ENCODE measurements at regions not wholly inside any gene's neighbourhood (a gene's known extent, or its start where the extent isn't known, plus 50 kb on each side); places are given as distances from the start of the nearest gene placed in this dataset.
A peak's percentile ranks its signal among the peaks of the same experiment; 100 is the strongest.

- no peak for TF ChIP-seq ZNF501 (CRISPR knock-in tag; IDR thresholded peaks at IDR 0.05)
- TF ChIP-seq RNF219 (CRISPR knock-in tag; IDR thresholded peaks at IDR 0.05), result no peak
- TF ChIP-seq SRSF1 (optimal IDR thresholded peaks at IDR 0.05; ENCODE audit: low read depth, low read length), result no peak
- TF ChIP-seq EED (CRISPR knock-in tag; IDR thresholded peaks at IDR 0.05), result no peak
- no peak for TF ChIP-seq POLR2AphosphoS5 (IDR thresholded peaks at IDR 0.05; ENCODE audit: low read depth, low read length)
- TF ChIP-seq ZNF790 (CRISPR knock-in tag; IDR thresholded peaks at IDR 0.05; ENCODE audit: borderline replicate concordance), result no peak
- no peak for TF ChIP-seq ZNF350 (CRISPR knock-in tag; IDR thresholded peaks at IDR 0.05; ENCODE audit: borderline replicate concordance, low read depth)
- no peak for TF ChIP-seq ZNF691 (CRISPR knock-in tag; IDR thresholded peaks at IDR 0.05; ENCODE audit: borderline replicate concordance, low read depth)
- no peak for TF ChIP-seq REST (IDR thresholded peaks at IDR 0.05; ENCODE audit: borderline replicate concordance in 1 of 2, low read depth in 1 of 2, low read length in 2 of 2)
- TF ChIP-seq ZIK1 (CRISPR knock-in tag; IDR thresholded peaks at IDR 0.05; ENCODE audit: borderline replicate concordance, low read depth), result no peak
- TF ChIP-seq THAP11 (CRISPR knock-in tag; IDR thresholded peaks at IDR 0.05), result peak; percentile 51; the same call in 1 of the 2 replicates
- TF ChIP-seq KLF6 (CRISPR knock-in tag; IDR thresholded peaks at IDR 0.05), result no peak
- no peak for TF ChIP-seq EHMT2 (IDR thresholded peaks at IDR 0.05; ENCODE audit: borderline replicate concordance, low read depth, low read length)
- TF ChIP-seq SP140L (CRISPR knock-in tag; IDR thresholded peaks at IDR 0.05; ENCODE audit: borderline replicate concordance), result no peak
- no peak for TF ChIP-seq ZBTB38 (CRISPR knock-in tag; IDR thresholded peaks at IDR 0.05)
- TF ChIP-seq ATF2 (CRISPR knock-in tag; IDR thresholded peaks at IDR 0.05), result no peak
- TF ChIP-seq ZFYVE20 (CRISPR knock-in tag; IDR thresholded peaks at IDR 0.05; ENCODE audit: borderline replicate concordance, low read depth), result no peak
- no peak for TF ChIP-seq DZIP1 (CRISPR knock-in tag; IDR thresholded peaks at IDR 0.05)
- no peak for TF ChIP-seq ZNF33B (CRISPR knock-in tag; IDR thresholded peaks at IDR 0.05)
- TF ChIP-seq ZNF446 (CRISPR knock-in tag; IDR thresholded peaks at IDR 0.05), result no peak
Measured at GRCh38 chr2:39492095-39492590, 55.1 kb upstream of the MAP4K3 start (continued).
